IPS-NIHi11 (cell line): ENCODE measurements at regions not wholly inside any gene's neighbourhood (a gene's known extent, or its start where the extent isn't known, plus 50 kb on each side); places are given as distances from the start of the nearest gene placed in this dataset.

Source experiments
- DNase-seq: peaks from one replicate; pipeline ENCODE4 v3.0.0; 2012; ENCODE audit warnings: mixed read lengths, low spot score

GRCh38 chr20:8073024-8073832, 53.7 kb upstream of the TMX4 start:
- no peak for DNase-seq

- DNase-seq = no peak
Observed at GRCh38 chr20:8074931-8075330, 55.4 kb upstream of the TMX4 start.

GRCh38 chr20:8076306-8077136, 55.5 kb upstream of the PLCB1 start:
- no peak for DNase-seq

DNA sequence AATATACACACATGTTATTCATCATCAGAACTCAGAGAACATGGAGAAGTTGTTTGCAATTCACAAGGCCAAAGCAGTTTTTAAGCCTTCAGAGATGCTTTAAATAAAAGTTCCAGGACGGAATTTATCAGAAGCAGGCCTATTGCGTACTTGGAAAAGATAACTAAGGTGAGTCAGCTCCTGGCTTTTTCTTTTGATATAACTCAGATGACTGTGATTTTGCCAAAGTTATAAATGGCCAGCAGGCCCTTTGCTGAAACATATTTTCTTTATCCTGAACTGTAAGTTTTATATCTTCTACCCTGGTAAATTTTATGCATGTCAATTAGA, 55.0 kb upstream of the PLCB1 start:
- no peak for DNase-seq

GRCh38 chr20:8078528-8078914, 53.5 kb upstream of the PLCB1 start:
- no peak for DNase-seq

GRCh38 chr20:8079976-8080375, 52.1 kb upstream of the PLCB1 start:
- no peak for DNase-seq

- DNase-seq = peak; percentile 25
Observed at GRCh38 chr20:8082025-8082424, 50.0 kb upstream of the PLCB1 start.
